Endothelial cell of umbilical vein (primary cell): ENCODE measurements at regions not wholly inside any gene's neighbourhood (a gene's known extent, or its start where the extent isn't known, plus 50 kb on each side); places are given as distances from the start of the nearest gene placed in this dataset.

Source experiments
- BruUV-seq: library from RNA; stranded (reverse); fragments of 400-500 nt; replicated peaks from 2 replicates; lab custom pipeline; 2021; lab: Mats Ljungman, UMichigan
- CTCF ChIA-PET: fragments of 300-600, 350-600 bp; sonication (Branson Sonifier 250); formaldehyde crosslinking; loops from one replicate; lab custom pipeline; 2021; ENCODE audit warnings: antibody characterized with exemption, inconsistent platforms; lab: Charles Lee
- POLR2A ChIA-PET: fragments of 300-600, 350-600 bp; sonication (Branson Sonifier 250); formaldehyde crosslinking; loops from one replicate; lab custom pipeline; 2021; ENCODE audit warnings: antibody characterized with exemption, inconsistent platforms; lab: Charles Lee
- DNase-seq: peaks from one replicate; pipeline ENCODE4 v3.0.0-alpha.2; 2011; ENCODE audit warnings: low read depth, low spot score
- FAIRE-seq: peaks from 2 replicates; lab custom pipeline; 2011; peaks lifted over from hg19 to GRCh38; lab: Jason Lieb, UNC
- H2AFZ ChIP-seq: 2 replicates; pipeline ENCODE4 v1.6.0; 2012; ENCODE audit warnings: low read depth, low read length, control low read depth, inconsistent platforms
- H3K27ac ChIP-seq: 2 replicates; pipeline ENCODE4 v1.5.1; 2011; ENCODE audit warnings: low read depth, mild to moderate bottlenecking, control low read depth, low read length, moderate library complexity; ENCODE audit not compliant: insufficient read depth
- H3K27me3 ChIP-seq, 2 experiments: 2 replicates each; pipeline versions ENCODE4 v1.6.0 to v1.6.1; 2011; ENCODE audit warnings: low read length in 2 of 2, mixed read lengths in 1 of 2; ENCODE audit not compliant: control insufficient read depth in 2 of 2, insufficient read depth in 2 of 2
- H3K36me3 ChIP-seq, 2 experiments: 2 replicates in 1 of 2; 3 replicates in 1 of 2; pipeline ENCODE4 v1.5.1; 2011; ENCODE audit warnings: low read length in 2 of 2, mild to moderate bottlenecking in 1 of 2, moderate library complexity in 1 of 2; ENCODE audit not compliant: control insufficient read depth in 2 of 2, insufficient read depth in 2 of 2; ENCODE audit errors: extremely low read depth in 1 of 2
- H3K4me1 ChIP-seq: 3 replicates; pipeline ENCODE4 v1.5.1; 2011; ENCODE audit warnings: mild to moderate bottlenecking, low read length; ENCODE audit not compliant: control insufficient read depth, insufficient read depth; ENCODE audit errors: extremely low read depth
- H3K4me2 ChIP-seq: 2 replicates; pipeline ENCODE4 v1.6.1; 2011; ENCODE audit warnings: low read length, control low read depth, mixed read lengths; ENCODE audit not compliant: insufficient read depth
- H3K4me3 ChIP-seq, 3 experiments: fragments of 200-600 bp in 1 of 3; sonication (generic), shearing (Covaris generic) in 1 of 3; replicated peaks in 1 of 3; 2 replicates each; pipeline ENCODE4 v1.5.1; 2011 to 2016; ENCODE audit warnings: control low read depth in 3 of 3, low read length in 3 of 3, mild to moderate bottlenecking in 2 of 3, inconsistent platforms in 1 of 3, low read depth in 1 of 3, moderate library complexity in 1 of 3; ENCODE audit not compliant: insufficient read depth in 1 of 3
- H3K79me2 ChIP-seq: 2 replicates; pipeline ENCODE4 v1.6.0; 2012; ENCODE audit warnings: low read length, inconsistent platforms; ENCODE audit not compliant: control insufficient read depth, insufficient read depth
- H3K9ac ChIP-seq: replicated peaks from 2 replicates; pipeline ENCODE3; 2011; ENCODE audit warnings: low read length, control low read depth; ENCODE audit not compliant: insufficient read depth; ENCODE audit errors: extremely low read depth
- H3K9me1 ChIP-seq: replicated peaks from 3 replicates; pipeline ENCODE4 v1.6.0; 2011; ENCODE audit warnings: mild to moderate bottlenecking, low read length; ENCODE audit not compliant: control insufficient read depth, insufficient read depth; ENCODE audit errors: extremely low read depth
- H3K9me3 ChIP-seq: replicated peaks from 2 replicates; pipeline ENCODE4 v1.5.1; 2012; ENCODE audit warnings: low read length, inconsistent platforms; ENCODE audit not compliant: control insufficient read depth, insufficient read depth
- H4K20me1 ChIP-seq: replicated peaks from 2 replicates; pipeline ENCODE3; 2011; ENCODE audit warnings: mild to moderate bottlenecking, low read length; ENCODE audit not compliant: control insufficient read depth, insufficient read depth; ENCODE audit errors: extremely low read depth
- CTCF ChIP-seq, 2 donors: IDR thresholded peaks; 1 replicate in 1 of 2; 2 replicates in 1 of 2; pipeline ENCODE4 v1.5.1; 2011; ENCODE audit warnings: low read length in 2 of 2, mild to moderate bottlenecking in 2 of 2, moderate library complexity in 2 of 2, control low read depth in 1 of 2, inconsistent platforms in 1 of 2, low read depth in 1 of 2; ENCODE audit not compliant: insufficient read depth in 1 of 2; ENCODE audit errors: extremely low read depth in 1 of 2
- EZH2 ChIP-seq: IDR thresholded peaks from 2 replicates; pipeline ENCODE4 v1.6.1; 2012; ENCODE audit warnings: borderline replicate concordance, low read depth, mild to moderate bottlenecking, moderate library complexity, low read length, inconsistent platforms; ENCODE audit not compliant: severe bottlenecking
- FOS ChIP-seq: IDR thresholded peaks from 2 replicates; pipeline ENCODE4 v1.6.1; 2011; ENCODE audit warnings: mild to moderate bottlenecking, low read length, moderate library complexity, borderline replicate concordance; ENCODE audit not compliant: insufficient read depth
- GATA2 ChIP-seq: IDR thresholded peaks from 2 replicates; pipeline ENCODE4 v1.7.0; 2011; ENCODE audit warnings: low read depth, mild to moderate bottlenecking, moderate library complexity, mixed read lengths, low read length; ENCODE audit not compliant: insufficient read length, insufficient read depth
- JUN ChIP-seq: IDR thresholded peaks from 2 replicates; pipeline ENCODE4 v1.6.1; 2011; ENCODE audit warnings: borderline replicate concordance, low read depth; ENCODE audit not compliant: insufficient read length, insufficient read depth
- MAX ChIP-seq: IDR thresholded peaks from 2 replicates; pipeline ENCODE4 v1.6.1; 2011; ENCODE audit not compliant: insufficient read depth, insufficient read length
- MYC ChIP-seq: IDR thresholded peaks from one replicate; pipeline ENCODE4 v1.6.1; 2011; ENCODE audit warnings: mild to moderate bottlenecking, low read depth, low read length
- POLR2A ChIP-seq: IDR thresholded peaks from 2 replicates; pipeline ENCODE4 v1.6.1; 2012; ENCODE audit warnings: low read depth, mild to moderate bottlenecking, control low read depth, low read length
- POLR2AphosphoS5 ChIP-seq: IDR thresholded peaks from 2 replicates; pipeline ENCODE4 v1.6.1; 2012; ENCODE audit warnings: low read depth, mild to moderate bottlenecking, control low read depth, low read length, moderate library complexity; ENCODE audit not compliant: insufficient read depth
- dilution Hi-C: fragments of 300-500 bp; cut with MboI; formaldehyde crosslinking; loops from one replicate; pipeline ENCODE4 v1.15.0; 2019; ENCODE audit warnings: low sequenced_read_pairs; ENCODE audit not compliant: extremely low pct_ligation_motif_present
- intact Hi-C: fragments of 100-400 bp; cut with micrococcal nuclease; formaldehyde crosslinking; loops from one replicate; pipeline ENCODE4 v1.10.0; 2022

GRCh38 chr7:153017223-153017622, 257.7 kb downstream of the ACTR3B start:
- no peak overlapping the region for H3K4me2 ChIP-seq
- BruUV-seq = no TSS peak
- H3K79me2 ChIP-seq = no peaks in the 10 kb centered on the region
- no peaks in the 10 kb centered on the region for H3K27me3 ChIP-seq
- ChIA-PET CTCF (no interaction called here), POLR2A (no interaction called here)
- H3K9me1 ChIP-seq = no peaks in the 10 kb centered on the region
- no peak overlapping the region for H3K27ac ChIP-seq
- FAIRE-seq (no peak), DNase-seq (no peak)
- no peak overlapping the region for H3K9ac ChIP-seq
- no peaks in the 10 kb centered on the region for H3K36me3 ChIP-seq
- H4K20me1 ChIP-seq = no peaks in the 10 kb centered on the region
- H3K9me3 ChIP-seq = peaks cover 2% of the 10 kb centered on the region
- H3K4me1 ChIP-seq = no peaks in the 10 kb centered on the region
- H3K4me3 ChIP-seq = no peak overlapping the region
- TF ChIP-seq POLR2AphosphoS5 (no peak), CTCF (IDR thresholded peaks at IDR 0.05; ENCODE audit: extremely low read depth in 1 of 2, insufficient read depth in 1 of 2, low read depth in 1 of 2, low read length in 2 of 2) (no peak), MAX (no peak), FOS (no peak)
- dilution Hi-C loops (no loop called here), intact Hi-C loops (no loop called here)
- H2AFZ ChIP-seq = no peak overlapping the region

- H3K36me3 ChIP-seq = no peaks in the 10 kb centered on the region
- FAIRE-seq = no peak
- no peak overlapping the region for H3K27ac ChIP-seq
- dilution Hi-C loops = no loop called here
- CTCF ChIA-PET = no interaction called here
- POLR2A ChIA-PET = no interaction called here
- BruUV-seq = no TSS peak
- DNase-seq = no peak
- H3K4me2 ChIP-seq = no peak overlapping the region
- no peaks in the 10 kb centered on the region for H3K79me2 ChIP-seq
- intact Hi-C loops = no loop called here
- no peaks in the 10 kb centered on the region for H3K9me1 ChIP-seq
- TF ChIP-seq EZH2 = no peak
- no peak for TF ChIP-seq MYC
- TF ChIP-seq MAX = no peak
- TF ChIP-seq POLR2AphosphoS5 = no peak
- no peak for TF ChIP-seq GATA2
- no peak for TF ChIP-seq JUN
- TF ChIP-seq POLR2A = no peak
- H3K27me3 ChIP-seq = no peaks in the 10 kb centered on the region
- H3K4me1 ChIP-seq = no peaks in the 10 kb centered on the region
- H3K4me3 ChIP-seq = no peak overlapping the region
- peaks cover 2% of the 10 kb centered on the region for H3K9me3 ChIP-seq
- H4K20me1 ChIP-seq = no peaks in the 10 kb centered on the region
- H3K9ac ChIP-seq = no peak overlapping the region
- no peak overlapping the region for H2AFZ ChIP-seq
These were observed 262.0 kb downstream of the ACTR3B start for GRCh38 chr7:153021542-153021941.
